ENCODE measurements at regions not wholly inside any gene's neighbourhood (a gene's known extent, or its start where the extent isn't known, plus 50 kb on each side); places are given as distances from the start of the nearest gene placed in this dataset.

- TF ChIP-seq, protein P1, sequence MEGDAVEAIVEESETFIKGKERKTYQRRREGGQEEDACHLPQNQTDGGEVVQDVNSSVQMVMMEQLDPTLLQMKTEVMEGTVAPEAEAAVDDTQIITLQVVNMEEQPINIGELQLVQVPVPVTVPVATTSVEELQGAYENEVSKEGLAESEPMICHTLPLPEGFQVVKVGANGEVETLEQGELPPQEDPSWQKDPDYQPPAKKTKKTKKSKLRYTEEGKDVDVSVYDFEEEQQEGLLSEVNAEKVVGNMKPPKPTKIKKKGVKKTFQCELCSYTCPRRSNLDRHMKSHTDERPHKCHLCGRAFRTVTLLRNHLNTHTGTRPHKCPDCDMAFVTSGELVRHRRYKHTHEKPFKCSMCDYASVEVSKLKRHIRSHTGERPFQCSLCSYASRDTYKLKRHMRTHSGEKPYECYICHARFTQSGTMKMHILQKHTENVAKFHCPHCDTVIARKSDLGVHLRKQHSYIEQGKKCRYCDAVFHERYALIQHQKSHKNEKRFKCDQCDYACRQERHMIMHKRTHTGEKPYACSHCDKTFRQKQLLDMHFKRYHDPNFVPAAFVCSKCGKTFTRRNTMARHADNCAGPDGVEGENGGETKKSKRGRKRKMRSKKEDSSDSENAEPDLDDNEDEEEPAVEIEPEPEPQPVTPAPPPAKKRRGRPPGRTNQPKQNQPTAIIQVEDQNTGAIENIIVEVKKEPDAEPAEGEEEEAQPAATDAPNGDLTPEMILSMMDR (IDR thresholded peaks at IDR 0.05; ENCODE audit: low read depth, low read length, missing input control), result no peak
- TF ChIP-seq, protein P2, sequence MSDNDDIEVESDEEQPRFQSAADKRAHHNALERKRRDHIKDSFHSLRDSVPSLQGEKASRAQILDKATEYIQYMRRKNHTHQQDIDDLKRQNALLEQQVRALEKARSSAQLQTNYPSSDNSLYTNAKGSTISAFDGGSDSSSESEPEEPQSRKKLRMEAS (IDR thresholded peaks at IDR 0.05), result no peak
- TF ChIP-seq FOXA1 (IDR thresholded peaks at IDR 0.05) (no peak), GABPA (IDR thresholded peaks at IDR 0.05 in 1 of 2, conservative IDR thresholded peaks at IDR 0.05 in 1 of 2) (no peak), TAF1 (conservative IDR thresholded peaks at IDR 0.05) (no peak)
- TF ChIP-seq, protein P3, sequence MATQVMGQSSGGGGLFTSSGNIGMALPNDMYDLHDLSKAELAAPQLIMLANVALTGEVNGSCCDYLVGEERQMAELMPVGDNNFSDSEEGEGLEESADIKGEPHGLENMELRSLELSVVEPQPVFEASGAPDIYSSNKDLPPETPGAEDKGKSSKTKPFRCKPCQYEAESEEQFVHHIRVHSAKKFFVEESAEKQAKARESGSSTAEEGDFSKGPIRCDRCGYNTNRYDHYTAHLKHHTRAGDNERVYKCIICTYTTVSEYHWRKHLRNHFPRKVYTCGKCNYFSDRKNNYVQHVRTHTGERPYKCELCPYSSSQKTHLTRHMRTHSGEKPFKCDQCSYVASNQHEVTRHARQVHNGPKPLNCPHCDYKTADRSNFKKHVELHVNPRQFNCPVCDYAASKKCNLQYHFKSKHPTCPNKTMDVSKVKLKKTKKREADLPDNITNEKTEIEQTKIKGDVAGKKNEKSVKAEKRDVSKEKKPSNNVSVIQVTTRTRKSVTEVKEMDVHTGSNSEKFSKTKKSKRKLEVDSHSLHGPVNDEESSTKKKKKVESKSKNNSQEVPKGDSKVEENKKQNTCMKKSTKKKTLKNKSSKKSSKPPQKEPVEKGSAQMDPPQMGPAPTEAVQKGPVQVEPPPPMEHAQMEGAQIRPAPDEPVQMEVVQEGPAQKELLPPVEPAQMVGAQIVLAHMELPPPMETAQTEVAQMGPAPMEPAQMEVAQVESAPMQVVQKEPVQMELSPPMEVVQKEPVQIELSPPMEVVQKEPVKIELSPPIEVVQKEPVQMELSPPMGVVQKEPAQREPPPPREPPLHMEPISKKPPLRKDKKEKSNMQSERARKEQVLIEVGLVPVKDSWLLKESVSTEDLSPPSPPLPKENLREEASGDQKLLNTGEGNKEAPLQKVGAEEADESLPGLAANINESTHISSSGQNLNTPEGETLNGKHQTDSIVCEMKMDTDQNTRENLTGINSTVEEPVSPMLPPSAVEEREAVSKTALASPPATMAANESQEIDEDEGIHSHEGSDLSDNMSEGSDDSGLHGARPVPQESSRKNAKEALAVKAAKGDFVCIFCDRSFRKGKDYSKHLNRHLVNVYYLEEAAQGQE (IDR thresholded peaks at IDR 0.05), result no peak
- TF ChIP-seq, protein P4, sequence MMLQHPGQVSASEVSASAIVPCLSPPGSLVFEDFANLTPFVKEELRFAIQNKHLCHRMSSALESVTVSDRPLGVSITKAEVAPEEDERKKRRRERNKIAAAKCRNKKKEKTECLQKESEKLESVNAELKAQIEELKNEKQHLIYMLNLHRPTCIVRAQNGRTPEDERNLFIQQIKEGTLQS (IDR thresholded peaks at IDR 0.05), result no peak
Measured at GRCh38 chr2:128442891-128443302, 124.2 kb upstream of the HS6ST1 start.

All from liver (tissue), 3 donors.